ENCODE measurements at regions not wholly inside any gene's neighbourhood (a gene's known extent, or its start where the extent isn't known, plus 50 kb on each side); places are given as distances from the start of the nearest gene placed in this dataset.

DNA sequence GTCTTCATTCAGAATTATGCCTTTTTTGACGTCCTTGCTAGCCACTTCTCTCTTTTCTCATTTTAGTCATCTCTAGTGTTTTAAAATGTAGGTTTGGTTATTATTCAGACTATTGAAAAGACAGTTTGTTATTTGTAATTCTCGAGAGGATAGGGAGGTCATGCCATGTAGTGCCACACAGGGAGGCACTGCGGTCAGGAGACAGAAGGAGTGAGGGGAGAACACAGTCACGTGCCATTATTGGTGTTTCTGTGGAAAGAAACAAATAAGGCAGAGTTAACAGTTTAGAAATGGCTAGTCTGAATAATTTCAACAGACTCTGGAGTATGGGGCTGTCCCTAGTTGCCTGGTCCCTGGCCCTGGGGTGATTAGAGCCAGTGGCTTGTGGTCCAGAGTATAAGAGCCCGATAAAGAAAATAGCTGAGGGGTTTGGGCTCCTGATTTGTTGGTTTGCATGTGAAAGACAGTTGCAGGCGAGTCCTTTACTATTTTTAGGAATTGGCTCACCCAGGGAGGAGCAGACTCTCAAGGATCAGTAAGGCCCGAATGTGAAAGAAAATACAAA lies 278.1 kb upstream of the SEL1L start:
- TF ChIP-seq, protein P1, sequence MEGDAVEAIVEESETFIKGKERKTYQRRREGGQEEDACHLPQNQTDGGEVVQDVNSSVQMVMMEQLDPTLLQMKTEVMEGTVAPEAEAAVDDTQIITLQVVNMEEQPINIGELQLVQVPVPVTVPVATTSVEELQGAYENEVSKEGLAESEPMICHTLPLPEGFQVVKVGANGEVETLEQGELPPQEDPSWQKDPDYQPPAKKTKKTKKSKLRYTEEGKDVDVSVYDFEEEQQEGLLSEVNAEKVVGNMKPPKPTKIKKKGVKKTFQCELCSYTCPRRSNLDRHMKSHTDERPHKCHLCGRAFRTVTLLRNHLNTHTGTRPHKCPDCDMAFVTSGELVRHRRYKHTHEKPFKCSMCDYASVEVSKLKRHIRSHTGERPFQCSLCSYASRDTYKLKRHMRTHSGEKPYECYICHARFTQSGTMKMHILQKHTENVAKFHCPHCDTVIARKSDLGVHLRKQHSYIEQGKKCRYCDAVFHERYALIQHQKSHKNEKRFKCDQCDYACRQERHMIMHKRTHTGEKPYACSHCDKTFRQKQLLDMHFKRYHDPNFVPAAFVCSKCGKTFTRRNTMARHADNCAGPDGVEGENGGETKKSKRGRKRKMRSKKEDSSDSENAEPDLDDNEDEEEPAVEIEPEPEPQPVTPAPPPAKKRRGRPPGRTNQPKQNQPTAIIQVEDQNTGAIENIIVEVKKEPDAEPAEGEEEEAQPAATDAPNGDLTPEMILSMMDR (IDR thresholded peaks at IDR 0.05; ENCODE audit: borderline replicate concordance, extremely low read depth, low read length, poor library complexity, severe bottlenecking) = no peak
- no peak for TF ChIP-seq EZH2 (IDR thresholded peaks at IDR 0.05; ENCODE audit: borderline replicate concordance, low read depth, low read length, severe bottlenecking)

Data from DND-41 (cell line).